Testis (tissue), 2 donors: ENCODE measurements at regions not wholly inside any gene's neighbourhood (a gene's known extent, or its start where the extent isn't known, plus 50 kb on each side); places are given as distances from the start of the nearest gene placed in this dataset.

Experiments
- DNase-seq: peaks from one replicate; pipeline ENCODE4 v3.0.0-alpha.2; 2019
- H3K27ac ChIP-seq, 2 donors: fragments of 200-600 bp; sonication (generic); one replicate each; pipeline ENCODE4 v1.5.1; 2019
- H3K27me3 ChIP-seq: fragments of 200-600 bp; sonication (generic); one replicate; pipeline ENCODE4 v1.5.1; 2019
- H3K36me3 ChIP-seq: fragments of 200-600 bp; sonication (generic); one replicate; pipeline ENCODE4 v1.5.1; 2017; ENCODE audit warnings: low read depth; ENCODE audit errors: missing control alignments
- H3K4me1 ChIP-seq: fragments of 200-600 bp; sonication (generic); one replicate; pipeline ENCODE4 v1.5.1; 2019
- H3K4me3 ChIP-seq, 2 donors: fragments of 200-600 bp; sonication (generic); one replicate each; pipeline ENCODE4 v1.5.1; 2017 to 2019
- H3K9me3 ChIP-seq: fragments of 200-600 bp; sonication (generic); one replicate; pipeline ENCODE4 v1.5.1; 2017
- CTCF ChIP-seq, 3 experiments: fragments of 450-650 bp in 2 of 3; fragments of 200-600 bp in 1 of 3; sonication (generic) in 1 of 3; IDR thresholded peaks; one replicate each; pipeline ENCODE4 v1.5.1; 2016 to 2019; ENCODE audit warnings: antibody characterized with exemption in 3 of 3, mild to moderate bottlenecking in 2 of 3, moderate library complexity in 1 of 3
- POLR2A ChIP-seq: fragments of 450-650 bp; IDR thresholded peaks from one replicate; pipeline ENCODE4 v1.6.1; 2017; ENCODE audit warnings: antibody characterized with exemption, mild to moderate bottlenecking, moderate library complexity
- WGBS, 2 donors: methylation state at CpG; one replicate each; pipeline ENCODE4 v1.1.5; 2018; 5-methylcytosine and 5-hydroxymethylcytosine counted together
- intact Hi-C: fragments of 100-400 bp; cut with DNase I; formaldehyde crosslinking; loops from one replicate; pipeline ENCODE4 v1.15.1; 2023; ENCODE audit warnings: low total_unique reads

DNA sequence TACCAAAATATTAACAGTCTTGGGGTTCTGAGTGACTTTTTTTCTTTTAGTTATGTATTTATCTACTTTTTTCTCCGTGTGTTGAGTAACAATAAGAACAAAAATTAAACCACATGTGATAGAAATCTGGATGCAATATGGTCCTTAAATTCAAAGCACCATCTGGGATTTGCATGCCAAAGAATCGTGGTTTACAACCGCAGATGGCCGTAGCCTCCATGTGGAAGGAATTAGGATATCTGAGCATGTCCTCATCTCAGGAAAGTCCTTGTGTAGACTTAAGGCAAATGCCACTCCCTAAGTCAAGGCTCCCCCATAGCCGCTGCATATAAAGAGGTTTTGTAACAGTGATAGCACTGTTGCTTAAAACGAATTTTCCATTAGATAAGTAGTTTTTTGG, 304.0 kb downstream of the ZEB1 start:
- WGBS, 2 donors = 70 to 87% methylated on average over 6 of the region's 6 CpGs
- TF ChIP-seq POLR2A = no peak
- Histone ChIP-seq H3K36me3 (no peaks in the 10 kb centered on the region), H3K9me3 (no peaks in the 10 kb centered on the region), H3K4me1 (peaks cover 25% of the 10 kb centered on the region), H3K27ac (no peak overlapping the region), H3K27me3 (no peaks in the 10 kb centered on the region), H3K4me3 (no peak overlapping the region)
- DNase-seq = no peak
- intact Hi-C loops = no loop called here

DNA sequence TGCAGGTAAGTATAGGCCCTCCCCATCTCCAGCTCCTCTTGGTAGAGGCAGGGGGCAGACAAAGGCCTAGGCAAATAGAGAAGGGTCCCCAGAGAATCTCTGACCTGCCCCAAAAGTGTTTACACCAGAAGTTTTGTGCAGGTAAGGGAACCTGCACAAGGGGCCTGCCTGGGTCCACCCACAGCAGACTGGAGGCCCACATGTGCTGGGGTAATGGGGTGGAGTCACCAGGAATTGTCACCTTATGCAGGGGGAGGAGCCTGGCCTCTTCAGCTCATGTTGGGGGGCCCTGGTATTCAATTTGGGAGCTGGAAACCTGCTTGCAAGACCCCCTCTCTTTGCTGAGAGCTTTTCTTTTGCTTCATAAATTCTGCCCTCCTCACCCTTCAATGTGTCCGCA, 302.7 kb downstream of the ZEB1 start:
- no peak for TF ChIP-seq CTCF (IDR thresholded peaks at IDR 0.05)
- TF ChIP-seq POLR2A = no peak
- Histone ChIP-seq H3K27me3 (no peaks in the 10 kb centered on the region), H3K36me3 (no peaks in the 10 kb centered on the region), H3K4me3 (no peak overlapping the region), H3K9me3 (no peaks in the 10 kb centered on the region), H3K4me1 (peaks cover 27% of the 10 kb centered on the region), H3K27ac (no peak overlapping the region)
- 100% methylated on average over 1 of the region's 1 CpG for WGBS, 2 donors
- intact Hi-C loops = no loop called here
- DNase-seq = no peak

GRCh38 chr10:31620226-31621151, 301.5 kb downstream of the ZEB1 start:
- no peak overlapping the region for H3K4me3 ChIP-seq
- WGBS, 2 donors = 56 to 62% methylated on average over 14 of the region's 14 CpGs

DNA sequence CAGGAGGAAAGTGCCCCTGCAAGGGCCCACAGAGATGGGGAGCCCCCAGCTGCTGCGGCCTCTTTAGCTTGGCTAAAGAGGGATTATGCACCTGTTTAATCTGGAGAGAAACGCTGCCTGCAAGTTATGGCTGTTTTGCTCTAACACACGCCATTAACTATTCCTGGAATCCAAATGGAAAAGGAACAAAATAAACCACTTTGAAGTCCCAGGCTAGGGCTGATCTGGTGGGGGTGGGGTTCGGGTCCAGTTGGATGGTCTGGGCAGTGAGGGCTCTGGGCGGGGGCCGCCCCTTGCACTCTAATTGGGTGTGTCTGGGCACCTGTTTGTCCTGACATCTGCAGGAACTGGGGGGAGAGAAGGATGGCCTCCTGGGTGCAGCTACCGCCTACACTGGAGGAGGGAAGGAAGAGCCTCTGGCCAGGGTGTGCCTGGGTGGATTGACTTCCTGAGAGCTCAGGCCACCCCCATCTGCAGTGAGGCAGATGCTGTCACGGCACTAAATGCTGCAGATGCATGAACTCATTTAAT, 300.6 kb downstream of the ZEB1 start:
- intact Hi-C loops = no loop called here
- 65 to 68% methylated on average over 7 to 8 of the region's 8 CpGs for WGBS, 2 donors
- Histone ChIP-seq H3K4me1 (peaks cover 27% of the 10 kb centered on the region), H3K27ac (no peak overlapping the region), H3K4me3 (no peak overlapping the region), H3K9me3 (no peaks in the 10 kb centered on the region), H3K36me3 (no peaks in the 10 kb centered on the region), H3K27me3 (no peaks in the 10 kb centered on the region)
- no peak for DNase-seq
- TF ChIP-seq CTCF (IDR thresholded peaks at IDR 0.05) (no peak), POLR2A (no peak)

More at GRCh38 chr10:31620226-31621151, 301.5 kb downstream of the ZEB1 start:
- peaks cover 27% of the 10 kb centered on the region for H3K4me1 ChIP-seq
- intact Hi-C loops = no loop called here
- DNase-seq = peak; percentile 46
- no peaks in the 10 kb centered on the region for H3K9me3 ChIP-seq
- H3K27me3 ChIP-seq = no peaks in the 10 kb centered on the region
- peak in 1 of 3 experiments; percentile 24 for TF ChIP-seq CTCF (IDR thresholded peaks at IDR 0.05)
- no peak for TF ChIP-seq POLR2A
- no peak overlapping the region for H3K27ac ChIP-seq
- no peaks in the 10 kb centered on the region for H3K36me3 ChIP-seq

GRCh38 chr10:31618541-31619291, 299.7 kb downstream of the ZEB1 start:
- H3K4me1 ChIP-seq = peaks cover 27% of the 10 kb centered on the region
- TF ChIP-seq POLR2A (no peak), CTCF (IDR thresholded peaks at IDR 0.05) (no peak)
- H3K9me3 ChIP-seq = no peaks in the 10 kb centered on the region
- H3K36me3 ChIP-seq = no peaks in the 10 kb centered on the region
- intact Hi-C loops = no loop called here
- DNase-seq = peak; percentile 43
- 52 to 54% methylated on average over 9 to 17 of the region's 17 CpGs for WGBS, 2 donors
- H3K27me3 ChIP-seq = no peaks in the 10 kb centered on the region
- H3K4me3 ChIP-seq = no peak overlapping the region
- no peak overlapping the region for H3K27ac ChIP-seq
